Central memory CD8-positive, alpha-beta T cell (primary cell): ENCODE measurements at regions not wholly inside any gene's neighbourhood (a gene's known extent, or its start where the extent isn't known, plus 50 kb on each side); places are given as distances from the start of the nearest gene placed in this dataset.

ENCODE experiments used
- ATAC-seq: fragments of 150-1000 bp; cut with Tn5 transposase; replicated peaks from 2 replicates; pipeline ENCODE4 v1.10.0; 2022; ENCODE audit warnings: mild to moderate bottlenecking, moderate FRiP score, moderate number of reproducible peaks; ENCODE audit not compliant: poor library complexity, severe bottlenecking; ENCODE audit errors: extremely low read depth
- DNase-seq, 2 donors: peaks; one replicate each; pipeline ENCODE4 v3.0.0; 2021; ENCODE audit warnings: low spot score in 2 of 2
- H3K27ac Mint-ChIP-seq: one replicate; pipeline ENCODE4 v1.8.0; 2022; ENCODE audit warnings: low read depth, mild to moderate bottlenecking, moderate library complexity, mixed read lengths
- H3K27me3 Mint-ChIP-seq: one replicate; pipeline ENCODE4 v1.8.0; 2022; ENCODE audit warnings: mixed read lengths
- H3K36me3 Mint-ChIP-seq: one replicate; pipeline ENCODE4 v1.8.0; 2022; ENCODE audit warnings: mild to moderate bottlenecking, moderate library complexity, mixed read lengths; ENCODE audit not compliant: insufficient read depth
- H3K4me1 Mint-ChIP-seq: one replicate; pipeline ENCODE4 v1.8.0; 2022; ENCODE audit warnings: mixed read lengths
- H3K4me3 Mint-ChIP-seq: one replicate; pipeline ENCODE4 v1.8.0; 2022; ENCODE audit warnings: mild to moderate bottlenecking, moderate library complexity, mixed read lengths
- H3K9me3 Mint-ChIP-seq: one replicate; pipeline ENCODE4 v1.8.0; 2022; ENCODE audit warnings: mixed read lengths

DNA sequence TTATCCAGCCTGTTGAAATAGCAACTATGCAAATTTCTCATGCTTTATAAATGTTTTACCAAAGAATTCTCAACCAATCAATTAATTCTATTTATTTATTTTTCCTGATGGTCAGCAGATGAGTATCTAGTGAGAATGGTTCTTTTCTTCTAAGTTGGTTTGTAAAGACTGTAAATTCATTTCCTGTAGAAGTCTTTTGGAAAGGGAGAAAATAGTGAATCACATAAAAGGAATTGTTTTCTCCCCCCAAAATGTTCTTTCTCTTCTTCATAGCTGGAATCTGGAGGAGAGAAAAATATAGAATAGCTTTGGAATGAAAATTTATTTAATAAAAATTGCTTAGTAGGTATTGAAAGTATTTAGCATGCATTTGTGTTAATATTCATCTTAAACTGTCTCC lies 836.1 kb upstream of the ZEB2 start:
- DNase-seq (no peak), ATAC-seq (no peak)
- no peaks in the 10 kb centered on the region for H3K27me3 Mint-ChIP-seq
- H3K4me3 Mint-ChIP-seq = no peak overlapping the region
- no peaks in the 10 kb centered on the region for H3K4me1 Mint-ChIP-seq
- no peaks in the 10 kb centered on the region for H3K9me3 Mint-ChIP-seq
- H3K36me3 Mint-ChIP-seq = no peaks in the 10 kb centered on the region
- no peak overlapping the region for H3K27ac Mint-ChIP-seq

DNA sequence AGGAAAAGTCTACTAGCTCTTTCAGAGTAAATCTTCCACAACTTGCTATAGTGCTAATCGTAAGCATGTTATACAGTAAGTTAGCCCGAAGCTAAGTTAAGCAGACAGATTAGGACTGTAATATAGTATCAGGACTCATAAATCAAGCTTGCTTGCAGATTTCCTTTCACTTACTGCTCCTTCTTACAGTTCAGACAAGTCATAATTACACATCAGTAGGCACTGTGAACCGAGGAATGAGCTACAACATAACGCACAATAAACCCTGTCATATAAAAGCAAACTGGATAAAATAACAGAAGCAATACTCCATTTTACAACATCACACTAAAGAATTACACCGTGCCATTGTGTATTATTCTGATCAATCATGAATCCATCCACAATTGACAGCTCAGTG lies 832.6 kb upstream of the ZEB2 start:
- Mint-ChIP-seq H3K27ac (no peak overlapping the region), H3K4me1 (no peaks in the 10 kb centered on the region), H3K27me3 (no peaks in the 10 kb centered on the region), H3K36me3 (no peaks in the 10 kb centered on the region), H3K4me3 (no peak overlapping the region), H3K9me3 (no peaks in the 10 kb centered on the region)
- DNase-seq = no peak
- no peak for ATAC-seq

DNA sequence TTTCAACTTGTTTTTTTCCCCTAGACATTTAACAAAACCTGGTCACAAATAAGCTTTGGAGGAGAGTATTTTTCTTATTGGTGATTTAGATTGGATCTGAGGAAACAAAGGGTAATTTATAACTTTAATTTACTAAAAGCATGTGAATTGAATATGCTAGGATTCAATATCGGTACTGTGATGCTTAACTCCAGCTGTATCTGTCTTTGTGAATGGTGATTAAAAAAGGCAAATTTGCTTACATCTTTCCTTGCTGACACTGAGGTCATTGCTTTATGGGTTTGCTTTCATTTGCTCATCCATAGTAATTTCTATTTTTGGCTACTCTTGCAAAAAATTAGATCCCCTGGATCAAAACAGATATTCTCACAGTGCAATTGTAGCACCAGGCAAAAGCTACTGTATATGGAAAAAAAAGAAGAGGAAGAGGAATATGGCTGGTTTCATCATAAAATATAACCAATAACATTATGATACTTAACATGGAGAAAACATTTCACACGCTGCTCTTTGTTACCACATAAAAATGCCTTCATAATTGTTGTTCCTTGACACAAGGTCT lies 832.0 kb upstream of the ZEB2 start:
- no peak overlapping the region for H3K4me3 Mint-ChIP-seq
- DNase-seq (no peak), ATAC-seq (no peak)
- no peaks in the 10 kb centered on the region for H3K4me1 Mint-ChIP-seq
- no peaks in the 10 kb centered on the region for H3K36me3 Mint-ChIP-seq
- no peaks in the 10 kb centered on the region for H3K9me3 Mint-ChIP-seq
- no peak overlapping the region for H3K27ac Mint-ChIP-seq
- H3K27me3 Mint-ChIP-seq = no peaks in the 10 kb centered on the region

GRCh38 chr2:145350011-145350410 lies 830.1 kb upstream of the ZEB2 start:
- Mint-ChIP-seq H3K4me3 (no peak overlapping the region), H3K27me3 (no peaks in the 10 kb centered on the region), H3K9me3 (no peaks in the 10 kb centered on the region), H3K36me3 (no peaks in the 10 kb centered on the region), H3K27ac (no peak overlapping the region), H3K4me1 (no peaks in the 10 kb centered on the region)
- ATAC-seq (no peak), DNase-seq (no peak)

- H3K4me3 Mint-ChIP-seq = no peak overlapping the region
- no peaks in the 10 kb centered on the region for H3K36me3 Mint-ChIP-seq
- ATAC-seq = no peak
- no peaks in the 10 kb centered on the region for H3K4me1 Mint-ChIP-seq
- H3K27me3 Mint-ChIP-seq = no peaks in the 10 kb centered on the region
- DNase-seq = no peak
- H3K9me3 Mint-ChIP-seq = no peaks in the 10 kb centered on the region
- H3K27ac Mint-ChIP-seq = no peak overlapping the region
Measured at GRCh38 chr2:145344076-145344724, 824.3 kb upstream of the ZEB2 start.

- no peak for DNase-seq
- no peaks in the 10 kb centered on the region for H3K36me3 Mint-ChIP-seq
- no peaks in the 10 kb centered on the region for H3K9me3 Mint-ChIP-seq
- H3K4me3 Mint-ChIP-seq = no peak overlapping the region
- no peak for ATAC-seq
- no peaks in the 10 kb centered on the region for H3K4me1 Mint-ChIP-seq
- H3K27me3 Mint-ChIP-seq = no peaks in the 10 kb centered on the region
- no peak overlapping the region for H3K27ac Mint-ChIP-seq
Measured at GRCh38 chr2:145343287-145343686, 823.4 kb upstream of the ZEB2 start.

GRCh38 chr2:145341536-145341935 lies 821.6 kb upstream of the ZEB2 start:
- ATAC-seq (no peak), DNase-seq (no peak)
- Mint-ChIP-seq H3K27me3 (no peaks in the 10 kb centered on the region), H3K4me1 (no peaks in the 10 kb centered on the region), H3K9me3 (no peaks in the 10 kb centered on the region), H3K27ac (no peak overlapping the region), H3K36me3 (no peaks in the 10 kb centered on the region), H3K4me3 (no peak overlapping the region)

DNA sequence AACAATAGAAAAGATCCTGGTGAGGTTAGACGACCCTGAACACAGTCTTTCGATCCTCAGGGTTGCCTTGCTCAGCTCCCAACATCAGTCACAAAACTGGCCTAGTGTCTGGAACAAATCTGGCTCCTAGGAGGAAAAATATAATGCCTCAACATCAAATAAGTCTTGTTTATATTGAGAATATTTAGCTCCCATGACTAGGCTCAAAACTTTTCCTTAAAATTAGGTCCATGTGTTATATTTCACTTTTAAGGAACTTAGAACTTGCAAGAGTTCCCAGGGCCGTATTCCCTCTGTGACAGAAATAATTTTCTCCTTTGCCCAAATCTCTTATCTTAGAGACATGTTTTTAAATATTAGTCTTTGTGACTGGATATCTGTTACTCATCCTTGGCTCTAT lies 819.7 kb upstream of the ZEB2 start:
- H3K4me3 Mint-ChIP-seq = no peak overlapping the region
- DNase-seq (no peak), ATAC-seq (no peak)
- H3K27me3 Mint-ChIP-seq = peaks cover 10% of the 10 kb centered on the region
- H3K36me3 Mint-ChIP-seq = no peaks in the 10 kb centered on the region
- no peak overlapping the region for H3K27ac Mint-ChIP-seq
- no peaks in the 10 kb centered on the region for H3K9me3 Mint-ChIP-seq
- H3K4me1 Mint-ChIP-seq = no peaks in the 10 kb centered on the region

- DNase-seq = no peak
- Mint-ChIP-seq H3K36me3 (no peaks in the 10 kb centered on the region), H3K27ac (no peak overlapping the region), H3K27me3 (peaks cover 20% of the 10 kb centered on the region), H3K9me3 (no peaks in the 10 kb centered on the region), H3K4me1 (no peaks in the 10 kb centered on the region), H3K4me3 (no peak overlapping the region)
- ATAC-seq = no peak
Measured at GRCh38 chr2:145332210-145332898, 812.4 kb upstream of the ZEB2 start.

- H3K9me3 Mint-ChIP-seq = no peaks in the 10 kb centered on the region
Measured at GRCh38 chr2:145329971-145330370, 810.1 kb upstream of the ZEB2 start.

DNA sequence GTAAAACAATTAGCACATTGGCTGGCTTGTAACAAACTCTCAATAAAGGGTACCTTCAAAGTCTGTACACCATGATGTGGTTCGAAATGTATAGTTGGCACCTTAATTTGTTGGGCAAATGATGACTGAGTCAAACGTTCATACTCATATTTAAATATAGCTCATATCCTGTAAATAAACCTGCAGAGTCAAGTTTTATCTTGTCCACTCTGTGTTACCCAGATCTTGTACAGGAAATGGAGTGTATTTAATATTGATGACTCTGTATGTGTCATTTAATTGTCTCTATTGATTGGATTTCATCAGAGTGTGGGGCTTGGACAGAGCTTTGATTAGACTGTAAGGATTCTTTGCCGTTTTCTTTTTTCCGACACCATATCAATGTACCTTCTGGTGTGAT lies 805.6 kb upstream of the ZEB2 start:
- Mint-ChIP-seq H3K27ac (no peak overlapping the region), H3K4me3 (no peak overlapping the region), H3K9me3 (no peaks in the 10 kb centered on the region), H3K4me1 (peaks cover 6% of the 10 kb centered on the region), H3K27me3 (peaks cover 8% of the 10 kb centered on the region), H3K36me3 (no peaks in the 10 kb centered on the region)
- ATAC-seq = no peak
- no peak for DNase-seq

More at GRCh38 chr2:145329971-145330370, 810.1 kb upstream of the ZEB2 start:
- no peak for ATAC-seq
- H3K4me3 Mint-ChIP-seq = no peak overlapping the region
- H3K27ac Mint-ChIP-seq = no peak overlapping the region
- DNase-seq = no peak
- no peaks in the 10 kb centered on the region for H3K4me1 Mint-ChIP-seq
- peaks cover 10% of the 10 kb centered on the region for H3K27me3 Mint-ChIP-seq
- no peaks in the 10 kb centered on the region for H3K36me3 Mint-ChIP-seq

DNA sequence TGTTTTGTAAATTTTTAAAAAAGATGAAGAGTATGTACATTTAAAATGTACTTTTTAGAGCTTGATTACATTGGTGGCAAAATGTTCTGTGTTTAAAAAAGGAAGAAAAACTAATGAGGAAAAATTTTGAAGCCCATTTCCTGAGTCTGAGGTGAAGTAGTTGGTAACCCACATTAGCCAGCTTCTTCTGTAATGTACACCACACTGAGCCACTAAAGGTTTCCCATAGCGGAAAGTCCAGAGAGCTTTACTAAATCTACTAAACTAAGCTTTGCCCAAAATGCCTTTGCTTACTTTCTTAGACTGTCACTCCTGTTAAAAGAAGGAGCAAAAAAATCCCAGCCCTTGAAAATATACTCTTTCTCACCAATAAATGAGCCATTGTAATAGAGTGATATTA lies 804.8 kb upstream of the ZEB2 start:
- DNase-seq (no peak), ATAC-seq (no peak)
- peaks cover under 1% of the 10 kb centered on the region for H3K27me3 Mint-ChIP-seq
- no peak overlapping the region for H3K27ac Mint-ChIP-seq
- no peaks in the 10 kb centered on the region for H3K36me3 Mint-ChIP-seq
- no peak overlapping the region for H3K4me3 Mint-ChIP-seq
- H3K9me3 Mint-ChIP-seq = no peaks in the 10 kb centered on the region
- peaks cover 6% of the 10 kb centered on the region for H3K4me1 Mint-ChIP-seq

DNA sequence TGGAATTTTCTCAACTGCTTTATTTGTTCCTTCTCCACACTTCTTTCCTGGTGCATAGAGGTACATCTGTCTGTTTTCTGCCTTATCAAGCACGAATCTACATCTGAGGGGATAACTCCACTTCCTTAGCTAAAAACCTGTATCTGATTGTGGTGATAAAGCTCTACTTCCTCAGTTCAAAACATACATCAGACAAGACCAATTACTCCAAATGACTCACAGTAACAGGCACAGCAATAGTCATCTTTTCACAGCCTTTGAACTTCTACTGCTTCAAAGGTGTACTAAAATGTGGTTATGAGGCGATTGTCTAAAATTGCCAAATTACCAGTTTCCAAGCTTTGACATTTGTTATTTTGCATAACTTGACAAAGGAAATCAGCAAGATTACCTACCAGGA lies 803.6 kb upstream of the ZEB2 start:
- Mint-ChIP-seq H3K9me3 (no peaks in the 10 kb centered on the region), H3K27ac (no peak overlapping the region), H3K36me3 (no peaks in the 10 kb centered on the region), H3K27me3 (no peaks in the 10 kb centered on the region), H3K4me3 (no peak overlapping the region), H3K4me1 (peaks cover 6% of the 10 kb centered on the region)
- ATAC-seq = peak; percentile 40
- no peak for DNase-seq
